NCI-H1436 (cell line): ENCODE measurements at regions not wholly inside any gene's neighbourhood (a gene's known extent, or its start where the extent isn't known, plus 50 kb on each side); places are given as distances from the start of the nearest gene placed in this dataset.

Experiments
- DNase-seq: peaks from one replicate; lab custom pipeline; 2025; lab: John Stamatoyannopoulos, UW

DNA sequence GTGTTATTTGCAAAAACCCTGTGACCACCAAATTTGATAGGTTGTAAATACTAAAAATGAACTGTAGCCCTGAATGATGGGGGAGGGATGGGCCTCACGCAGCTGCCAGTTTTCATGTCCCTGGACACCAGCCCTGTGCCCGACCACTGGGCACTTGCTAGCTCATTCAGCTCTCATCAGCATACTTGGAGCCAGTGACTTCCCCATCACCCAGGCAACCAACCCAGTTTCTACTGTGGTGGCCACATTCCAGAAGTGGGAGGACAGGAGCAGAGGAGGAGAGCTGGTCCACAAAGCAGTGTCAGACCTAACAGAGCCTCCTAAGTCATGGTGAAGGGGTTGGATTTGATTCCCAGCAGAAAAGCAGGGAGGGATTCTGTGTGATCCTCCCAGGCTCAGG, 128.2 kb downstream of the CPEB2 start:
- DNase-seq = no peak

DNA sequence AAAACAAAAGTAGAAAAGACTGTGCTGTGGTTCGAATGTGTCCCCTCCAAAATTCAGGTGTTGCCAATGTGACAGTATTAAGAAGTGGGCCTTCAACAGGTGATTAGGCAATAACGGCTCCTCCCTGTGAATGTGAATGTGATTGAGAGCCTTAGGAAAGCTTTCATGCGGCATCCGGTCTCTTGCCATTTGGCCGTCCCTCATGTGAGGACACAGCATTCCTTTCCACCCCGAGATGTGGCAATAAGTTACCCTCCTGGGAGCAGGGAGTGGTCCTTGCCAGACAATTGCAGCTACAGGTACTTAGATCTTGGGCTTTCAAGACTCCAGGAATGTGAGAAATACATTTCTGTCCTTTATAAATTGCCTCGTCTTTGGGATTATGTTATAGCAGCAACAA, 129.3 kb downstream of the CPEB2 start:
- DNase-seq = no peak

DNA sequence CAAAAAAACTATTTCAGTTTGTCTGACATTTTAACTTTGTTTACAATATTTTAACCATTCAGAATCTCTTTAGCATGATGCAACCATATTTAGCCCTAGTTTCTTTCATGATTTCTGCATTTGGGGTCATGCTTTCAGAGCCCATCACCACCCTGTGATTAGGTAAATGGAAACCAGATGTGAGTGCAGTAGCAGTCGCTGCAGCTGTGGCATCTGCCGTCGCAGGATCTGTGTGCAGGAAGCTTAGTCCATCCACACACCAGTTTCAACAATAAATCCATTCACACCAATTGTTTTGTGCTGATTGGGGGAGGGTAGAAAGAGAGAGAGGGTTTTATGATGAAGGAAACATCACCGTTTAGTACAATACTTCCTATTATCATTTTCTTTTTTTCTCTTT, 130.5 kb downstream of the CPEB2 start:
- DNase-seq = no peak

DNA sequence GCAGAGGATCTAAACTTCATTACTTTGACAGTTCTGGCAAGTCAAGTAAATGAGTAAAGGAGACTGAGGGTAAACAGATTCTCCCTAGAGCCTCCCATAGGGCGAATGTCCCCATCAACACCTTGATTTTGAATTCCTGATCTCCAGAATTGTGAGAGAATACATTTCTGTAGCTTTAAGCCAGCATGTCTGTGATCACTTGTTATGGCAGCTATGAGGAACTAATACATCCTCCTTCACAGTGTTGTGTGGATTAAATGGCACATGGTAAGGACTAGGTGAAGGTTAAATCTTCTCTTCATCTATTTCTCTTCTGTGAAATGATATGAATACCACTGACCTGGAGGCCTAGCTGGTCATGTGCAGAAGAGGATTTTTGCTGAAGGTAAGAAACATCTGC, 137.3 kb downstream of the CPEB2 start:
- no peak for DNase-seq

DNA sequence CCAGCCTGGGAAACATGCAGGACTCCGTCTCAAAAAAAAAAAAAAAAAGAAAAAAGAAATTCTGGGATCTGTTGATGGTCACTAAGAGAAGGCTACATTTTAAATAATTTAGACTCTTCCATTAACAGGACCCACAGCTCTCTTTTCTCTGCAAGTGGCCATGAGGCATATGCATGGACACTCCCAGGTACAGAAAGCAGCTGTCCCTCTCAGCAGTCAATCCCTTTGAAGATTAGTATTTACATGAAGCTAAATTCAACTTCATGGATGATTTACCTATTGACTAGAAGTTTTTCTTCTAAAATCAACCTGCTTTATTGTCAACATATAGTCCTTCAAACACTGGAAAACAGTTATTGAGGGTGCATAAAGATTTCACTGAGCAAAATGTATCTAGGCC, 139.9 kb downstream of the CPEB2 start:
- DNase-seq = no peak

DNA sequence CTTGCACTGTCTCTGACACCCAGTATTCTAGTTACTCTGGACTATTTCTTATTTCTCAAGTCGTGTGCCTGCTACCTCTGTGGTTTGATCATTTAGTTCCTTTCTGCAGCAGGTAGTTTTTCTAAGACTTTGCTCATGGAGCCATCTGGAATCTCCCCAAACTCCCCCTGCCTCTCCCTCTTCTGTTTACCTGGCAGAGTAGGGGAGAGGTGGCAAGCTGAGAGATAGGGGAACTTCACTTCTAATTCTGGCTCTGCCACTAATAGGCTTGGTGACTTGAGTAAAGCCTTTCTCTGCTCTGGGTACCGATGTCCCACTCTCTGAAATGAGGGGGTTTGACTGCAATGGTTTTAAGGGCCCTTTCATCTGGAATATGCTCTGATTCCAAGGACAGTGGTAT, 141.3 kb downstream of the CPEB2 start:
- no peak for DNase-seq

DNA sequence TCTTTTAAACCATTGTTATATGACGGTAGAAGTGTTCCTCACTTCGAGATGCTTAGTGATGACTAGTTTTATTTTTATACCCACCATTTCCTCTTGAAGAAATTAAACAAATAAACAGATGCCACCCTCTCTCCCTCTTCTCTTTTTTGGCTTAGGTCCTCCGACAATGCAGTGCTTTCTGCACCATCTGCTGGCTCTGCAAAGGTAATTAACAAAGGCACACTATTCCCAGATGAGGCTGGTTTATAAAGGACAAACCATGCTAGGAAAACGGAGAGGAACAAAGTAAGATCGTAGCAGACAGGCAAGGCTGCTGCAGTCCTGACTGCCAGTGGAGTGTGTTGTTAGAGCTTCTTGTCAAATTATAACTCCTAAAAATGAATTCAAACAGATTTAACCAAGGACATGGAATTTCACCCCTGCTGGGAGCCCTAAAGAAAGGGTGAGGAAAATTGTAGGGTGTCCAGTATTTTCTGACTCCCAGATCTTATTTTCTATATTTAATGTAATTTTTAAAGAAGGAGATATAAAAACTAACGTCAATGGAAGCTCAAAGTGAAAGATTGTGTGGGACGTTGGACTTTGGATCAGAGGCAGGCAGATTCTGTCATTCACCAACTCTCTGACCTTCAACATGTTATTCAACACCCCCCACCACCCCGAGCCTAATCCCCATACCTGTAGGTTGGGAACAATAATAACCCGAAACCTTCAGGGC, 142.1 kb downstream of the CPEB2 start:
- no peak for DNase-seq

DNA sequence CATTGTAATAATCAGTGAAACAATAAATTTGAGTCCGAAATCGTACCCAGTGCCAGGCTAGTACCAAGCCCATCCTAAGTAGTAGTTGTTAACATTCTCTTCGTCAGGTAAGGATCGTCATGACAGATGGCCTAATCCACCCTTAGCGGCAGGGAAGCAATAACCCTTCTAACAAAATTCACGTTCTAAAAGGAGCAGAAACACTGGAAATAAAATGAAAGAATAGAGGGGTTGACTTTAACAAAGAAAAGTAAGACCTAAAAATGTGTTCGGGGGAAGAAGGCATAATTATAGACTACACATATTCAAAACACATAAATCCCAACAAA, 142.7 kb downstream of the CPEB2 start:
- no peak for DNase-seq

DNA sequence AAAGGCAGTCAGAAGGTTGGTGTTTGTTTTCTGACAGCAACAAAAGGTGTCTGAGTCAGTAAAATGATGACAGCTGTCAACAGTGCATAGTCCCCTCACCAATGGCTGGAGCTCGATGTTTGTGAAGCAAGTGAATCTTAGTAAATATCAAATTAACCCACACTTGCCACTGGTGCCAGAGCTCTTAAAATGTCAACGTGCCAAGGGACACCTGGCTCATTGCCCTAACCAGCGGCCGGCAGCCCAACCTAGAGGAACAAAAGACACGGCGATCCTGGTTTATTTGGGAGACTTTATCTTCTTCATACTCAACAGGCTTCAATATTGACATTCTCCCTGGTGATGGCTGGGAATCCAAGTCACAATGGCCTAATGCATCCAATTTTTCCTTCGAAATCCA, 143.4 kb downstream of the CPEB2 start:
- no peak for DNase-seq

DNA sequence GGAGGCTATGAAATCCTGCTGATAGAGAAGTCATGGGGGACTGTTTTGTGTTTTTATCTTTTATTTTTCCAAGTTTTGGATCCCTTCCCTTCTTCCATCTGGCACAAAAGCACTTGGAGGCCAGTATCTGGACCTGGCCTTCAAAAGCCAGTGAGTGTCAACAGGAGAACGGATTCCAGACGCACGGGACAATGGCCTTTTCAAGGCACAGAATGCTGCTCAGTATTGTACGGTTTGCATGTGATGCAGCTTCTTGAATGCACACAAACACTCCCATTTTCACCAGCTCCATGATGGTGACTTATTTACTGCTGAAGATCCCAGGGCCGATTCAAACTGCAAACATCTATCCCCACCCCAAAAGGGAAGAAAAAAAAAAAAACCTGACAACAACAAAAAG, 145.4 kb downstream of the CPEB2 start:
- DNase-seq = no peak

DNA sequence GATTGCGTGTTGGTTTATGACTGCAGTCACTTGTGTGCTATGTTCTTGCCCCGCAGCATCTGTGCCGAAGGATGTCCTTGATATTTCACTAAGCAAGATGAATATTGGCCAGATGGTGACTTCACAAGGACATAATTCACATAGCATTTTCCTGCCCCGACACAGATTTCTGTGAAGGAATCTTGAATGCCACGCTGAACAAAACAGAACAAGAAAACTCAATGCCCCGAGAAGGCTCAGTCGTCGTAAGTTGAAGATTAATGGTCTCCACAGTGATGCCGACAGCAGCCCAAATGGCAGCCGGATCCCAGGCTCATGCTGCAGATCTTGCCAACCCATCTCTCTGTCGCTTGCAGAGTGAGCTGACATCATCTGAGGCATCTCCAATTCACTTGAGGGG, 145.9 kb downstream of the CPEB2 start:
- DNase-seq = no peak

DNA sequence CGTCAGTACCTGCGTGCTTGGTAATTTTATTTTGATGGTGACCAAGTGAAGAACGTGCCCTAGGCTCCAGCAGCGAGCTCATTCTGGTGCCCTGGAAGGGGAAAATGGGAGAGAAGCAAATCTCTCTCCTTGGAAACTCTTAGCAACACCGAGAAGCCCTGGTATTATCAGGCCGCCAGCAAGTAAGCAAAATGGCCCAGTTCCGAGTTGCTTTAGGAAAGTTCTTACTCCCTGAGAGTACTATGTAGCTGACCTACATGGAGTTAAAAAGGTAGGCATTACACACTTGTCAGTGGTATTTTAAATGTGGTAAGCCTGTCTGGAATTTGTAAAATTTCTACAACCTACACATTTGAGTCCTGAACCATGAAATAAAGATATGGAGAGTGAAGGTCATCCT, 146.4 kb downstream of the CPEB2 start:
- no peak for DNase-seq

DNA sequence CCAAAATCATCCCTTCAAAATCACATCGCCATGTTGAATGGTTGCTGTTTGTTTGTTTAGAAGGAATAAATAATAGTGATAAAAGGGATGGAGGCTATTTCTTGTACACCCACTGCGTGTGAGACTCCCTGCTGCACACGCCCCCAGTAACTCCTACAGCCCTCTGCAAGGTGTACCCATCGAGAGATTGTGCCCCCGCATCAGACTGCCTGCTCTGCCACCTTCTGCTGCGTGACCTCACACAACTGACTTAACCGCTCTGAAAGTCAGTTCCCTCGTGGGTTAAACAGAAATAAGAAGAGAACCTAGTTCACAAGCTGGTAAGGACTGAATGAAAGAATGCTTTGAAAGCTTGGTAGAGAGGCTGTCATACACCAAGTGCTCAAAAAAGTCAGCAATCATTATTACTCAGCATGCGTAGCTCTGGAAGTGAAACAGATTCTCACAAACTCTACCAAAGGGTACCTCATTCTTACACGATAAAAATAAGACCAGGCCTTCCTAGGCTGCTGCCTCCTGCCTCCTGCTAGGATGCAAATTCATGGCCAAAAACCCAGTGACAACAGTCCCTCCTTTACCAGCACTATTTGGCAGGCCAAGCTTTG, 147.1 kb downstream of the CPEB2 start:
- DNase-seq = no peak

DNA sequence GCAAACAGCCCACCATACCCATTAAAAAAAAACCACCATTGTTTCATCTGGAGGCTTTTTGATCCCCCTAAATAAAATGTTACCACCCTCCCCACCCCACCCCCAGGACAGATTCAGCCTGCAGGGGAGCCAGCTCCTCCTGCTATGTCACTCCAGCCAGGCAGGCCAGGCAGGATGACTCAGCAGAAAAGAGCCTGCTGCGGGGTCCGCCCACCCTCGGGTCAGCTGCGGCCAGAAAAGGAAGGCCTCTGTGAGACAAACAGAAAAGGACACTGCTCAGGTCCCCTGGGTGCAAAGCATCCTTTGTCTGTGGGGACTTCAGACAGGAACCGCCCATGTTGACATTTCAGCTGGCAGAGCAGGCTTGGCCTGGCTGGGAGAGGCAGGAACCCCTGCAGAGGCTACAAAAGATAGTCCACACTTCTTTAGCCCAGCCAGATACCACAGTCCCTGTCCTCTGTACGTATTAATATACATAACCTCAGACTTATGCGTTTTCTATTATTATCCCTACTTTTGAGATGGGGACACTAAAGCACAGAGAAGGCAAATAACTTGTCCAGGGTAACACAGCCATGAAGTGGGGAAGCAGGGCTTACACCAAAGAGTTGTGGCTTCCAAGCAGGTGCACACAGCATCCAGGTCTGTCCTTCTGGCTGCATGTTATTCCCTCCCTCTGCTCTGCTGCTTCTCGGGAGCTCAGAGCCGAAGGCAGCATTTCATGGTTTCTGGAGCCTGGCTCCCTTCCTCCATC, 147.7 kb downstream of the CPEB2 start:
- no peak for DNase-seq

DNA sequence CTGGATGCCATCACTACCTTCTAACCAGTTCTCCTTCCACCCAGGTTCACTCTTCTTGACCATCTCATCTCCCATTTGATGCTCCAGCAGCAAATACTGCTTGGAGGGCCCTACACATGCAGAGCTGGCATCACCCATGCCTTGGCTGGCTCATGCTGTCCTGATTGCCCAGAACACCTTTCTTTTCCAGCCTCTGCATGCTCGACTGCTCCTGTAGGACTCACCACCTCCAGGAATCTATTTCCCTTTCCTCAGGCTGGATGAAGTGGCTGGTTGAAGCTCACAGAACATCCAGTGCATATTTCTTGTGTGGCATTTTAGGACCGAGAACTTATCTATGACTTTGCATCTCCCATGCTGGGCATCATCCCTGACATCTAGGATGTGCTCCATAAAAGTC, 148.3 kb downstream of the CPEB2 start:
- no peak for DNase-seq

DNA sequence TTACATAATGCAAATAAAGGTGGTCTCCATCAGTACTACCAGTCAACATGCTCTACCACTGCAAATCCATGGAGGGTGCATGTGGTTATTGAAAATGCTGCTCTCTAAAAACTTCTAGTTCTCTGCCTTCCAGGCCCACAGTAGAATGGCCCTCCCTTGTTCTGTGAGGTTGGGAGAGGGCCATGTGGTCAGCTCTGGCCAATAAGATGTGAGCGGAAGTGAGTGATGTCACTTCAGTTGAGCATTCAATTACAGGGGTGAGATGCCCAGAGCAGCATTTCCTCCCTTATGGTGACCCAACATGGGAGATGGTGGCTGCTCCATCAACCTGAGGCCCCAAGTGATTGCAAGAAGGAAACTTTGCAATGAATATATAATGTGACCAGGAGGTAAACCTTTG, 148.8 kb downstream of the CPEB2 start:
- DNase-seq = no peak

DNA sequence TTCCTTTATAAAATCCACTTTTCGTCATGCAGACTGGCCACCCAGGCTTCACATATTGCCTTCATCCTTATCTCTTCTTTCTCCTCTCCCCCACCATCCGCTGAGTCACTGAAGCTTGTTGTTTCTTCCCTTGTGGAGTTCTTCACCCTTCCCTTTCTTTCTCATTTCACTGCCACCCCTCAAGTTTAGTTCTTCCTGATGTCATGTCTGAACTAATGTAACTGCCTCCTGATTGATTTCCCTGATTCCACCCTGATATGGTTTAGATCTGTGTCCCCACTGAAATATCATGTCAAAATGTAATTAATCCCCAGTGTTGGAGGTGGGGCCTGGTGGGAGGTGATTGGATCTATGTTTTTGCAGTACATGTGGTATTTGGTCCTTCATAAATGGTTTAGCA, 151.4 kb downstream of the CPEB2 start:
- no peak for DNase-seq

DNA sequence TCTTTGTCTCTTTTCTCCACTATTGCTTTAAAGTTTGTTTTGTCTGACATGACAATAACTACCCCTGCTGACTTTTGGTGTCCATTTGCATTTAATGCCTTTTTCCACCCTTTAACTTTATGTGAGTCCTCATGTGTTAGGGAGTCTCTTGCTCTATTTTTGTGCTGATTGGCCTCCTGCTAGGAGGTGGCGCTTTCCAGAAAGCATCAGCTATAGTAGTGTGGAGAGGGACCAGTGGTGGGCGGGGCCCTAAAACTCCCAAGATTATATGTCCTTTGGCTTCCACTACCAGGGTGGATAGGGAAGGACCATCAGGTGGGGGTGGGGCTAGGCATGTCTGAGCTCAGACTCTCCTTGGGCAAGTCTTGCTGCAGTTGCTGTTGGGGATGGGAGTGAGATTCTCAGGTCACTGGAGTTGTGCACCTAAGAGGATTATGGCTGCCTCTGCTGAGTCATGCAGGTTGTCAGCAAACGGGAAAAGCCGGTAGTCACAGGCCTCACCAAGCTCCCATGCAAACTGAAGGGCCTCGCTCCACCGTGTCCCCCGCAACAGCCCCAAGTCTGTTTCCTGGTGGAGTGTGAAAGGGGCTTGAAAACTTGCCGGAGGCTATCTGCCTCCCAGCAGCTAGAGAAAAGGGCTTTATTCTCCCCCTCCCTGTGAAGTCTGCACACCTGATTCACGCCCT, 156.3 kb downstream of the CPEB2 start:
- no peak for DNase-seq

DNA sequence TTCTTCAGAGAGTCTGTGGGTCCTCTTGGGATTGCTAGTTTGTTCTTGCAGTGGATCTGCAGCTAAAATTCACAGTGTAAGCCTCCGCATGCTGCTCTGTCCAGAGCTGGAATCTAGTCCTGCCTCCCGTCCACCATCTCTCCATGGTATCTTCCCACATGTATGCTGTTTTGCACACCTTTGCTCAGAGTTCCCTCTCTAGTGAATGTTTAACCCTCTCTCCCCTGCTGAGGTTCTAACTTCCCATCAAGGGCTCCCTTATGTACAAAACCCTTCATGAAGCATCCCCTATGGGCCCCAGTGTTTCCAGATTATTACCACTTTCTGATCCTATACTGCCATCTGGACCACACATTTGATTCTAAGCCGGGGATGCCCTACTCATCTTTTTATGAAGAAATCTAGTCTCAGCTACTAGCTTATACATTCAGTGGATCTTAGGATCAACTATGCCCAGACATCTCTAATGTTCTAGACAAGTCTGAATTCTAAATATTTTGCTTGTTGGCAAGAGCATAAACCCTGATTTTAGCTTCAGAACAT, 157.3 kb downstream of the CPEB2 start:
- DNase-seq = no peak

DNA sequence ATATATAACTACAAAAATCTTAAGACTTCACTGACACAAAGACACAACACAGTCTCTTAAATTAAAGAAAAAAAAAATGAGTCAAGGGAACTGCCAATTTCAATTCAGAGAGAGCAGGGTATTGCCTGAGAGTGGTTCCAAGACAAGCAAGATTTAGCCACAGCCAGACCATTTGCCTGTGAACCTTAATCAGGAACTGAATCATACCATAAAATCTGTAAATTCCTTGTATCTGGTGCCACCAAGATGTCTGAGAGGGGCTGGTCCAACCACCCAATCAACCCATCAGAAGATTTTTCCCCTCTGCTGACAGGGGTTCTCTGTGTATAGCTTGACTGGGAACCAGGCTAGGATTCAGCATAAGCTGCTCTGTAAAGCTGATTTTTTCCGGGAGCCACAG, 159.2 kb downstream of the CPEB2 start:
- DNase-seq = no peak

DNA sequence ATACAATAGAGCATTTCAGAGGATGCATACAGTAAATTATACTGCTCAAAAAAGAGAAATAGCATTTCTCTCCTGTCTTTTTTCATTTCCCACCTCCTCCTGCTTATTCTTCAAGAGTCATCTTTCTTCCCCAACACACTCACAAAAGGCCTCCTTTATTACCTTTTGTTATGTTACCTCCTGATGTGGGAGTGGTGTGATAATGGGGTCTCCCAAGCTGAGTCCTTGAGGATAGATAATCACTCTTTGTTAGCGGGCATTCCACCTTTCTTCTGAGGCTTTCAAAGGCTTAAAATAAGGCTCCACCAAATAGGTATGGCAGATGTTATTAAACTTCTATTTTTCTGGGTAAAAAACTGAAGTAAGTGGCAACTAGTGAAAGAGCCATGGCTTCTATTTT, 159.8 kb downstream of the CPEB2 start:
- DNase-seq = no peak

DNA sequence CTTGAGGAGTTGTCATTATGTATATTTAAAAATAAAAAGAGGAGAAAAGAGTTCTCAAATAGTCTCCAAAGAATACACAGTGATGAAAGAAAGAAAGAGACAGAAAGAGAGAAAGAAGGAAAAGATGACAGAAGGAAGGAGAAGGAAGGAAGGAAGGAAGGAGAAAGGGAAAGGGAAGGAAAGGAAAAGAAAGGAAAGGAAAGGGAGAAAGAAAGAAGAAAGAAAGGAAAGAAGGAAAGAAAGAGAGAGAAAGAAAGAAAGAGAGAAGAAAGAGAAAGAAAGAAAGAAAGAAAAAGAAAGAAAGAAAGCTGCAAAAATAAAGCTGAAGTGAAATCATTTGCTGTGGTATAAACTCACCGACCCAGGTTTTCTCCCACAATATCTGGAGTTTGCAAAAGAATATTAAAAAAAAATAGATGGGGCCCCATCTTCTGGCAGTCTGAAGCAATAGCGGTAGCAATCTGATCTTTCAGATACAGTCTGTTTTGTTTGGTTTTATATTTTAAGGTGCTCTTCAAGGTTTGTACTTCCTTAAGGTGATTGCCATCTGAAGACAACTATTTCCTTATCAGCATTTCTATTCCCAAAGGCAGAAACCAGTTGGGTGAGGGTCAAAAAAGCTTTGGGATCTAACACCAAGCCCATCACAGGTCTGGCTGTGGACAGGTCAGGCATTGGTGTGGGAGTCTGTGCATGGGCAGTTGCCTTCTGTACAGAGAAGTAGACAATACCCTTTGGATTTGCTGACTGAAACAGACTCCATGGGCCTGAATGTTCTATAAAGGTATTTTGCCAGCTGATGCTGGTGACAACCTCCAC, 160.4 kb downstream of the CPEB2 start:
- no peak for DNase-seq
